OCI-LY7 (cell line): ENCODE measurements at regions not wholly inside any gene's neighbourhood (a gene's known extent, or its start where the extent isn't known, plus 50 kb on each side); places are given as distances from the start of the nearest gene placed in this dataset.
A peak's percentile ranks its signal among the peaks of the same experiment; 100 is the strongest.

Experiments
- BruUV-seq: library from RNA; stranded (reverse); fragments of 400-500 nt; replicated peaks from 2 replicates; lab custom pipeline; 2021; lab: Mats Ljungman, UMichigan
- CTCF ChIA-PET: fragments of 300-600 bp; sonication (Branson Sonifier 250); formaldehyde crosslinking; loops from one replicate; lab custom pipeline; 2022; ENCODE audit warnings: antibody characterized with exemption; ENCODE audit not compliant: unreplicated experiment; lab: Charles Lee
- POLR2A ChIA-PET: fragments of 300-600 bp; sonication (Branson Sonifier 250); formaldehyde crosslinking; loops from one replicate; lab custom pipeline; 2022; ENCODE audit warnings: antibody characterized with exemption; lab: Charles Lee
- DNase-seq: peaks from one replicate; pipeline ENCODE4 v3.0.0-alpha.2; 2015; ENCODE audit warnings: low spot score
- H2AFZ ChIP-seq: fragments of 200-600 bp; sonication (generic), shearing (Covaris generic); 2 replicates; pipeline ENCODE4 v1.6.1; 2014; ENCODE audit warnings: mild to moderate bottlenecking, antibody characterized with exemption, low read length, moderate library complexity
- H3K27ac ChIP-seq: fragments of 200-600 bp; sonication (generic); 2 replicates; pipeline ENCODE4 v1.5.1; 2014; ENCODE audit warnings: mixed run types, low read depth, mild to moderate bottlenecking, moderate library complexity, low read length, inconsistent platforms; ENCODE audit not compliant: poor library complexity, severe bottlenecking
- H3K36me3 ChIP-seq: fragments of 200-600 bp; sonication (generic); 2 replicates; pipeline ENCODE4 v1.6.1; 2014; ENCODE audit warnings: mild to moderate bottlenecking, antibody characterized with exemption, low read length, moderate library complexity, mixed read lengths; ENCODE audit not compliant: insufficient read depth
- H3K4me1 ChIP-seq: fragments of 200-600 bp; sonication (generic); 2 replicates; pipeline ENCODE4 v1.5.1; 2014; ENCODE audit warnings: mild to moderate bottlenecking, low read length; ENCODE audit not compliant: insufficient read depth, poor library complexity, severe bottlenecking
- H3K4me2 ChIP-seq: fragments of 200-600 bp; sonication (generic); 2 replicates; pipeline ENCODE4 v1.6.1; 2014; ENCODE audit warnings: mild to moderate bottlenecking, low read length
- H3K4me3 ChIP-seq: fragments of 200-600 bp; sonication (generic); 2 replicates; pipeline ENCODE4 v1.5.1; 2014; ENCODE audit warnings: mild to moderate bottlenecking, low read depth, low read length; ENCODE audit not compliant: poor library complexity, severe bottlenecking
- H3K79me2 ChIP-seq: fragments of 200-600 bp; sonication (generic); 2 replicates; pipeline ENCODE4 v1.6.1; 2016; ENCODE audit warnings: low read depth, mild to moderate bottlenecking, low read length, moderate library complexity, mixed read lengths; ENCODE audit not compliant: insufficient read depth
- H3K9me2 ChIP-seq: fragments of 200-600 bp; sonication (generic); 2 replicates; pipeline ENCODE4 v1.6.1; 2016; ENCODE audit warnings: mild to moderate bottlenecking, low read length, mixed read lengths; ENCODE audit not compliant: insufficient read depth
- H3K9me3 ChIP-seq: fragments of 200-600 bp; sonication (generic); 2 replicates; pipeline ENCODE4 v1.6.1; 2014; ENCODE audit warnings: mild to moderate bottlenecking, mixed run types, low read length, mixed read lengths
- H4K20me1 ChIP-seq: fragments of 200-600 bp; sonication (generic); 2 replicates; pipeline ENCODE4 v1.6.1; 2014; ENCODE audit warnings: mild to moderate bottlenecking, antibody characterized with exemption, low read length, moderate library complexity, mixed read lengths; ENCODE audit not compliant: insufficient read depth
- CTCF ChIP-seq: fragments of 200-600 bp; sonication (generic); conservative IDR thresholded peaks from 2 replicates; pipeline ENCODE4 v1.5.1; 2014; ENCODE audit warnings: mild to moderate bottlenecking, antibody characterized with exemption, low read length, moderate library complexity, mixed read lengths
- EZH2phosphoT487 ChIP-seq: fragments of 200-600 bp; sonication (generic); IDR thresholded peaks from 2 replicates; pipeline ENCODE4 v1.6.1; 2018; ENCODE audit warnings: low read depth, borderline replicate concordance, mild to moderate bottlenecking, mixed run types, antibody characterized with exemption, low read length, moderate library complexity, mixed read lengths
- intact Hi-C: fragments of 100-400 bp; cut with micrococcal nuclease; formaldehyde crosslinking; loops from one replicate; pipeline ENCODE4 v1.10.0; 2022; ENCODE audit not compliant: unreplicated experiment

GRCh38 chr2:8178911-8179310, 502.9 kb upstream of the ID2 start:
- Histone ChIP-seq H3K4me3 (no peak overlapping the region), H3K79me2 (no peaks in the 10 kb centered on the region), H2AFZ (no peak overlapping the region), H3K9me3 (peaks cover 16% of the 10 kb centered on the region; the same call in 1 of the 2 replicates), H3K27ac (no peak overlapping the region), H3K4me1 (peaks cover 3% of the 10 kb centered on the region), H3K9me2 (peaks cover 7% of the 10 kb centered on the region; the same call in 1 of the 2 replicates), H4K20me1 (no peaks in the 10 kb centered on the region), H3K36me3 (no peaks in the 10 kb centered on the region; the same call in 1 of the 2 replicates), H3K4me2 (no peak overlapping the region)
- intact Hi-C loops = no loop called here
- no peak for TF ChIP-seq EZH2phosphoT487
- TF ChIP-seq CTCF = no peak
- no peak for DNase-seq
- CTCF ChIA-PET = no interaction called here
- BruUV-seq = no TSS peak
- POLR2A ChIA-PET = no interaction called here

GRCh38 chr2:8189316-8189715, 492.5 kb upstream of the ID2 start:
- Histone ChIP-seq H3K9me2 (no peaks in the 10 kb centered on the region), H3K4me3 (no peak overlapping the region), H3K4me2 (no peak overlapping the region), H3K27ac (no peak overlapping the region), H3K79me2 (no peaks in the 10 kb centered on the region), H3K36me3 (no peaks in the 10 kb centered on the region), H2AFZ (peak overlapping the region; percentile 46; the same call in 1 of the 2 replicates), H3K9me3 (no peaks in the 10 kb centered on the region; the same call in 1 of the 2 replicates), H4K20me1 (no peaks in the 10 kb centered on the region), H3K4me1 (peaks cover 9% of the 10 kb centered on the region)
- TF ChIP-seq EZH2phosphoT487 (no peak), CTCF (no peak)
- intact Hi-C loops = no loop called here
- BruUV-seq = no TSS peak
- no peak for DNase-seq
- ChIA-PET CTCF (no interaction called here), POLR2A (interaction anchor here (0.9 kb wide), 1 partner anchor 19 kb away, joined by 3 read pairs; no protein-coding TSS in a partner anchor)

GRCh38 chr2:8190279-8190678, 491.6 kb upstream of the ID2 start:
- DNase-seq = no peak
- no TSS peak for BruUV-seq
- no peaks in the 10 kb centered on the region for H3K9me2 ChIP-seq
- H3K4me1 ChIP-seq = peaks cover 9% of the 10 kb centered on the region
- no peaks in the 10 kb centered on the region for H4K20me1 ChIP-seq
- H3K36me3 ChIP-seq = no peaks in the 10 kb centered on the region
- H3K27ac ChIP-seq = no peak overlapping the region
- intact Hi-C loops = no loop called here
- TF ChIP-seq EZH2phosphoT487 (no peak), CTCF (no peak)
- no peaks in the 10 kb centered on the region for H3K9me3 ChIP-seq
- H3K4me2 ChIP-seq = no peak overlapping the region
- H3K79me2 ChIP-seq = no peaks in the 10 kb centered on the region
- H2AFZ ChIP-seq = no peak overlapping the region
- ChIA-PET POLR2A (interaction anchor here (0.9 kb wide), 1 partner anchor 20 kb away, joined by 3 read pairs; no protein-coding TSS in a partner anchor), CTCF (interaction anchor here (0.6 kb wide), 1 partner anchor 1137 kb away, joined by 4 read pairs; no protein-coding TSS in a partner anchor)
- H3K4me3 ChIP-seq = no peak overlapping the region
